ENCODE measurements at regions not wholly inside any gene's neighbourhood (a gene's known extent, or its start where the extent isn't known, plus 50 kb on each side); places are given as distances from the start of the nearest gene placed in this dataset.

- TF ChIP-seq, protein P1, sequence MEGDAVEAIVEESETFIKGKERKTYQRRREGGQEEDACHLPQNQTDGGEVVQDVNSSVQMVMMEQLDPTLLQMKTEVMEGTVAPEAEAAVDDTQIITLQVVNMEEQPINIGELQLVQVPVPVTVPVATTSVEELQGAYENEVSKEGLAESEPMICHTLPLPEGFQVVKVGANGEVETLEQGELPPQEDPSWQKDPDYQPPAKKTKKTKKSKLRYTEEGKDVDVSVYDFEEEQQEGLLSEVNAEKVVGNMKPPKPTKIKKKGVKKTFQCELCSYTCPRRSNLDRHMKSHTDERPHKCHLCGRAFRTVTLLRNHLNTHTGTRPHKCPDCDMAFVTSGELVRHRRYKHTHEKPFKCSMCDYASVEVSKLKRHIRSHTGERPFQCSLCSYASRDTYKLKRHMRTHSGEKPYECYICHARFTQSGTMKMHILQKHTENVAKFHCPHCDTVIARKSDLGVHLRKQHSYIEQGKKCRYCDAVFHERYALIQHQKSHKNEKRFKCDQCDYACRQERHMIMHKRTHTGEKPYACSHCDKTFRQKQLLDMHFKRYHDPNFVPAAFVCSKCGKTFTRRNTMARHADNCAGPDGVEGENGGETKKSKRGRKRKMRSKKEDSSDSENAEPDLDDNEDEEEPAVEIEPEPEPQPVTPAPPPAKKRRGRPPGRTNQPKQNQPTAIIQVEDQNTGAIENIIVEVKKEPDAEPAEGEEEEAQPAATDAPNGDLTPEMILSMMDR (IDR thresholded peaks at IDR 0.05; ENCODE audit: low read depth, low read length, poor library complexity, severe bottlenecking): no peak
- TF ChIP-seq EZH2phosphoT487 (IDR thresholded peaks at IDR 0.05; ENCODE audit: borderline replicate concordance, low read length): no peak
- H3K4me2 ChIP-seq (ENCODE audit: low read length): no peak overlapping the region
- no peaks in the 10 kb centered on the region for H3K9me2 ChIP-seq (replicated peaks; ENCODE audit: control insufficient read depth, low read length)
- H3K9me3 ChIP-seq (ENCODE audit: control insufficient read depth, insufficient read depth, low read length): no peaks in the 10 kb centered on the region
- no peaks in the 10 kb centered on the region for H4K20me1 ChIP-seq (ENCODE audit: control insufficient read depth, insufficient read depth, low read depth, low read length)
- no peaks in the 10 kb centered on the region for H3K4me1 ChIP-seq (ENCODE audit: control insufficient read depth, low read length)
- H3F3A ChIP-seq (ENCODE audit: control insufficient read depth, insufficient read depth): no peaks in the 10 kb centered on the region
- no peaks in the 10 kb centered on the region for H3K27me3 ChIP-seq (ENCODE audit: control insufficient read depth, low read length)
- no peak overlapping the region for H3K4me3 ChIP-seq (ENCODE audit: low read length)
- H3K27ac ChIP-seq (ENCODE audit: low read depth, low read length): no peak overlapping the region
- no peaks in the 10 kb centered on the region for H3K79me2 ChIP-seq (ENCODE audit: control insufficient read depth, low read length)
- no peaks in the 10 kb centered on the region for H3K36me3 ChIP-seq (ENCODE audit: control insufficient read depth, low read length)
These were observed 1007.7 kb upstream of the SEMA6D start for GRCh38 chr15:46709460-46710083.

- Histone ChIP-seq H3K9me2 (replicated peaks; ENCODE audit: control insufficient read depth, low read length) (no peaks in the 10 kb centered on the region), H4K20me1 (ENCODE audit: control insufficient read depth, insufficient read depth, low read depth, low read length) (no peaks in the 10 kb centered on the region), H3K27ac (ENCODE audit: low read depth, low read length) (no peak overlapping the region), H3K4me3 (ENCODE audit: low read length) (no peak overlapping the region), H3K79me2 (ENCODE audit: control insufficient read depth, low read length) (no peaks in the 10 kb centered on the region), H3K4me1 (ENCODE audit: control insufficient read depth, low read length) (no peaks in the 10 kb centered on the region), H3K36me3 (ENCODE audit: control insufficient read depth, low read length) (no peaks in the 10 kb centered on the region), H3K9me3 (ENCODE audit: control insufficient read depth, insufficient read depth, low read length) (no peaks in the 10 kb centered on the region), H3F3A (ENCODE audit: control insufficient read depth, insufficient read depth) (no peaks in the 10 kb centered on the region), H3K4me2 (ENCODE audit: low read length) (no peak overlapping the region), H3K27me3 (ENCODE audit: control insufficient read depth, low read length) (no peaks in the 10 kb centered on the region)
- TF ChIP-seq, protein P1 (IDR thresholded peaks at IDR 0.05; ENCODE audit: low read depth, low read length, poor library complexity, severe bottlenecking): no peak
- no peak for TF ChIP-seq EZH2phosphoT487 (IDR thresholded peaks at IDR 0.05; ENCODE audit: borderline replicate concordance, low read length)
These were observed 1006.8 kb upstream of the SEMA6D start for GRCh38 chr15:46710401-46710960.

DNA sequence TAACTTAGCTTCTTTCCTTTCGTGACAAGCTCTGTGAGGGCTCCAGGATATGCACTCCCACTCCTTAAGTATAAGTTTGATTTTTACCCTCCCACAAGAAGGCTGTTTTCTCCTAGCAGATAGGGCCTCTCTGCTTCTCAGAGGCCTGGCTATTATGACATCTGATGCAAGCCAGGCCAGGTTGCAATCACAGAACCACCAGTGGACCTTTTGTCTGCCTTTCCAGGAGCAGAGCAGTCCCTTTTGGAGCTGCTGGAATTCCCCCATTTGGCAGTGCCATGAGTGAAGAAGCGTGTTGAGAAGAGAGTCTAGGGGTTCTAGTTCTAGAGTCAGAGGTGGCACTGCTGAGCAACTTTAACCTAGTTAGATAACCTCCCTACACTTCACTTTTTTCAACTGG lies 1004.3 kb upstream of the SEMA6D start:
- H3K9me3 ChIP-seq (ENCODE audit: control insufficient read depth, insufficient read depth, low read length): no peaks in the 10 kb centered on the region
- H3K9me2 ChIP-seq (replicated peaks; ENCODE audit: control insufficient read depth, low read length): no peaks in the 10 kb centered on the region
- TF ChIP-seq, protein P1 (IDR thresholded peaks at IDR 0.05; ENCODE audit: low read depth, low read length, poor library complexity, severe bottlenecking): no peak
- TF ChIP-seq EZH2phosphoT487 (IDR thresholded peaks at IDR 0.05; ENCODE audit: borderline replicate concordance, low read length): no peak
- H3K27ac ChIP-seq (ENCODE audit: low read depth, low read length): no peak overlapping the region
- H3K4me2 ChIP-seq (ENCODE audit: low read length): no peak overlapping the region
- no peaks in the 10 kb centered on the region for H3K79me2 ChIP-seq (ENCODE audit: control insufficient read depth, low read length)
- H3K4me1 ChIP-seq (ENCODE audit: control insufficient read depth, low read length): no peaks in the 10 kb centered on the region
- H3K27me3 ChIP-seq (ENCODE audit: control insufficient read depth, low read length): no peaks in the 10 kb centered on the region
- no peaks in the 10 kb centered on the region for H3F3A ChIP-seq (ENCODE audit: control insufficient read depth, insufficient read depth)
- no peaks in the 10 kb centered on the region for H4K20me1 ChIP-seq (ENCODE audit: control insufficient read depth, insufficient read depth, low read depth, low read length)
- H3K4me3 ChIP-seq (ENCODE audit: low read length): no peak overlapping the region
- no peaks in the 10 kb centered on the region for H3K36me3 ChIP-seq (ENCODE audit: control insufficient read depth, low read length)
